HG02678 (cell line): ENCODE measurements at regions not wholly inside any gene's neighbourhood (a gene's known extent, or its start where the extent isn't known, plus 50 kb on each side); places are given as distances from the start of the nearest gene placed in this dataset.
"Not testable (repeated sequence)": the region's sequence is repeated elsewhere in the genome, so short reads cannot be mapped to it uniquely, and the experiment has no call there.

Experiments used
- ATAC-seq: cut with Tn5 transposase; IDR thresholded peaks from one replicate; pipeline ENCODE4 v1.9.1; 2021; ENCODE audit warnings: mild to moderate bottlenecking, moderate library complexity; ENCODE audit not compliant: unreplicated experiment

DNA sequence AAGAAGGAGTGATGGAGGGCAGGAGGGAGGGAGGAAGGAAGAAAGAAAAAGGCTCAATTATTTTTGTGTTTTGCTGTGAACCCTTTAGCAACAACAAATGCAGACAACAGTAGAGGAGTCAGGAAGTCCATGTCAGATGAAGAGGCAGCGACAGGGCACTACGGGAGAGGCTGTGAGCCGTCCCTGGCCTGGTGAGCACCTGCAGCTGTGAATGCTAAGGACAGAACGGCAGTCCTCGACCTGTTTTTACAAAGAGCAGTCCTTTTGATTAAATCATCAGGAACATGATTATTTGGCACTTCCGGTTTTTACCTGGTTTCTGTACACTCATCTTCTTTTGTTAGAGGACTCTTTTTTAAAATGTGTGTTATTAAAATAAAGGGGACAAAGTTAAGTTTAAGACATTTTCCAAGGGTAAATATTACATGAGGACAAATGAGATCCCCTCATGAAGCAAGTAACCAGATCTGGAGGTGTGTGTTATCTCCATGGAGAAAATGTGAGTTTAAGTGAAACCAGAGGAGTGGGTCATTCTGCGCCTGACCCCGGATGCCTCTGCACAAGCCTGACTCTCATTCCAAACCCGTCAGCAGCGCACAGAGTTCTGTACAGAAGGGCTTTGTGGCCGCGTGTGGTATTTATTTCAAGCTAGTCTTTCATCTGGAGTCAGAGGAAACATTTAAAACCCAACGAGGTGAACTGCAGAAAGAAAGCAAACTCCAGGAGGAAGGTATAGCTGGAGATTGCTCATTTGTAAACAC, 492.5 kb downstream of the SOX11 start:
- ATAC-seq, result no peak

- ATAC-seq, result no peak
These were observed 494.4 kb downstream of the SOX11 start for GRCh38 chr2:6186332-6187151.

- no peak for ATAC-seq
These were observed 504.3 kb downstream of the SOX11 start for GRCh38 chr2:6196449-6196848.

DNA sequence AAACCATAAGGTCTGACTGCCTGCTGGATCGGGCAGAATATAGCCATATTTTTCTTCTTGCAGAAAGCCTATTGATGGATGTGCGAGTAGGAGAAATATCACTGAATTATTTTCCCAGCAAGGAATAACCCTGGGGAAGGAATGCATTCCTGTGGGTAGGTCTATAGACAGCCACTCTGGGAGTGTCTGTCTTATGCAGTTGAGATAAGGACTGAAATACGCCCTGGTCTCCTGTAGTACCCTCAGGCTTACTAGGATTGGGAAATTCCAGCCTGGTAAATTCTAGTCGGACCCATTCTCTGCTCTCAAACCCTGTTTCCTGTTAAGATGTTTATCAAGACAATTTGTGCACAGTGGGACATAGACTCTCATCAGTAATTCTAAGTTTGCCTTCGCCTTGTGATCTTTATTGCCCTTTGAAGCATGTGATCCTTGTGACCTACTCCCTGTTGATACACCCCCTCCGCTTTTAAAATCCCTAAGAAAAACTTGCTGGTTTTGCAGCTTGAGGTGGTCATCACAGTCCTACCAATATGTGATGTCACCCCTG, 506.3 kb downstream of the SOX11 start:
- ATAC-seq, result not testable (repeated sequence)

GRCh38 chr2:6202756-6203155, 510.6 kb downstream of the SOX11 start:
- ATAC-seq, result no peak

- ATAC-seq, result no peak
These were observed 511.2 kb downstream of the SOX11 start for GRCh38 chr2:6203291-6203959.

- ATAC-seq, result no peak
These were observed 514.7 kb downstream of the SOX11 start for GRCh38 chr2:6206882-6207281.

- ATAC-seq, result no peak
These were observed 519.1 kb downstream of the SOX11 start for GRCh38 chr2:6211236-6211635.

GRCh38 chr2:6212491-6212890, 520.3 kb downstream of the SOX11 start:
- no peak for ATAC-seq

GRCh38 chr2:6213056-6213780, 521.0 kb downstream of the SOX11 start:
- ATAC-seq, result no peak

DNA sequence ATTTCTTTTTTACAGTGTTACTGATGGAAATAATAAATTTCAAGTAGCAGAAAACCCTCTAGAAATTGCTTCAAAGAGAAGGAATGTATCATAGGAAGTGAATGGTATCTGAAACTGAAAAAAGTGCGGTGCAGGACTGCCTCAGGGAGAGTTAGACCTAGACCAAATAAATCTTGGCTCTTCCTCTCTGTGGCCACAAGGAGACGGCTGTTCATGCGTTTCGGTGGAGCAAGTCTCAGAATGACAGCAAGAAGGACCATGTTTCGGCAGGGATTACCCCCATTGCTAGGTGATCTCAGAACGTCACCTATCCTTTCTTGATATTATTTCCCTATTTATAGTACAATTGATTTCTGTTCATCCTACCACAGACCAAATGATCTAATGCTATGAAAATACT, 522.3 kb downstream of the SOX11 start:
- ATAC-seq, result no peak

GRCh38 chr2:6215053-6215452, 522.9 kb downstream of the SOX11 start:
- no peak for ATAC-seq

DNA sequence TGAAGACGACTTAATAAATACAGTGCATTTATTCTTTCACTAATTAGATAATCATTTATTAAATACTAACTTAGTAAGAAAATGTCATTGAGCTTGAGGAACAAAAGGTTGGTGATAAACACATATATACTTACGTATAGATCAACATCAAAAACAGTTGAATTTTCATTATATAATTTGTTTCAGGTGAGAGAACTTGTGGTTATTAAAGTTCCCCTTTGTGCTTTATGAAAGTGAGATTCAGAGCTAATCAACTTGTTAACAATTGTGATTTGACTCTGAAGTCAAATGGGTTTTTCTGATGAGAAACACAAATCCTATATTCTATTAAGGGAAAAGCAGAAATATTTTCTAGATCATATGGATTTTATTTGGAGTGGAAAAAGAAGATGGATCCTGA, 524.0 kb downstream of the SOX11 start:
- ATAC-seq, result no peak

- no peak for ATAC-seq
These were observed 526.7 kb downstream of the SOX11 start for GRCh38 chr2:6218926-6219325.

DNA sequence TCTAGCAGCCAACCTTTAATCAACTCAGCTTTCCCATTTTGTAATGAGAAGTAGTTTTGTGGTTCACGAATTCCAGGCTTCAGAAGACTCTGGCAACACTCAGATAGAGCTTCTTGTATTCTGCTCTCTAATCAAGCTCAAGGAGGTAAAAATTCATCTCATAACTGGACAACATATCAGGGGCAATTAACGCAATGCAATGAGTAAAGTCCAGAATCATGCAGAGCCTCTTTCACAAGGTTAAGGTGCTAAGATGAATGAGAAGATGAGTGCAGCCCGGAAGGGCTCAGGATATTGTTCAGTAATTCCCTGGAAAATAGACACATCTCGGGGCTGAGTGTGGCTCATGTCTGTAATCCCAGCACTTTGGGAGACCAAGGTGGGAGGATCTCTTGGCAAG, 527.7 kb downstream of the SOX11 start:
- ATAC-seq, result no peak

GRCh38 chr2:6222296-6222695, 530.1 kb downstream of the SOX11 start:
- no peak for ATAC-seq

DNA sequence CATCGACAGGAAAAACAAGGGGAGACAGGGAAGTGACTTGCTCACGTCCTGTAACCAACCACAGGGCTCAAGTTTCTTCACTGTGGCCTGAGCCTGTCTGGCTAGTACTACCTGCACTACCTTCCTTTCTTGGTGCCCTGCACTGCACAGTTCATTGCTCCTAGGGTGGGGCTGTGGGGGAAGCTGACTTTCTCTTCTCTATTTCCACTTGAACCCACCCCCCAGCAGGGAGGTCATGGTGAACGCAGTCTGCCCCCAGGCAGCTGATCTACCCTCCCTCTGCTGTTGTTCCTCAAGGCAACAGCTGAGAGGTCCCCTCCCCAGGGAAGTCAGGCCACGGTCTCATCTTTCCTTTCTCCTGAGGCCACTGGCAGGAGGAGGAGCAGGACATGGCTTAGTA, 532.1 kb downstream of the SOX11 start:
- ATAC-seq, result peak; percentile 86

DNA sequence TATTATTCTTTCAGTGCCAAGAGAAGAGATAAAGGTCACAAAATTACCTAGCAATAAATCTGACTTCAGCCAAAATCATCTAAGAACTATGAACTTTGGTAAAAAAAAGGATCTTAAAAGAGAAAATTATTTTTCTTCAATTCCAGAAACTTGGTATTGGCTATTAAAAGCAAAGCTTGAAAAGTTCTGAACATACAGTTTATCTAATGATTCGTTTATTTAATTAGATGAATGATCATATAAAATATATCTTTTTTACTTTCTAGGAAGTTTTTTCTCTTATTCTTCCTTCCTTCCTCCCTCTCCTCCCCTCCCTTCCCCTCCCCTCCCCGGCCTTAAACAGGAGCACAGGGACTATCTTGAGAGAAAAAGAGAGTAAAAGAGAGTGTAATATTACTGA, 536.1 kb downstream of the SOX11 start:
- ATAC-seq, result no peak

GRCh38 chr2:6231166-6231565, 539.0 kb downstream of the SOX11 start:
- no peak for ATAC-seq

DNA sequence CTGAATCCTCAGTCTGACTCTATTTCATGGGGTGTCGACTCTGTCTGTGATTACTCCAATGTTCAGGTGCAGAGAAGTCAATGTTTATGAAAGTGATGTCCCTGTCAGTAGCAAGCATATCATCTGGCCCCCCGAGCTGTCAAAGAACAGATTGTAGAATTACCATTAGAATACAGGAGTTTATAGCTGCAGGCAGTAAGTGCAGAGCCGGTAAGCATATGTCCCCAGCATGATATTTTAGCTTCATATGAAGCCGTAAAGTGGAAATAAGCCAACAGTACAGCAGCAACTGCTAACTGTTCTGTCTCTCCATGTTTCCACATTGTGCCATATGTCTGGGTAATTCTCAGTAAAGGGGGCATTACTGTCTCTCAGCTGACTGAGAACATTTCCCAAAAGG, 541.8 kb downstream of the SOX11 start:
- no peak for ATAC-seq

- ATAC-seq, result no peak
These were observed 542.5 kb downstream of the SOX11 start for GRCh38 chr2:6234702-6235101.
